IMR-90 (cell line): ENCODE measurements at regions not wholly inside any gene's neighbourhood (a gene's known extent, or its start where the extent isn't known, plus 50 kb on each side); places are given as distances from the start of the nearest gene placed in this dataset.

Source experiments
- ATAC-seq: fragments of 200-7000 bp; cut with Tn5 transposase; 2 replicates; pipeline ENCODE4 v1.9.1; 2020; ENCODE audit warnings: low read depth, mild to moderate bottlenecking, moderate library complexity
- BruUV-seq: library from RNA; stranded (reverse); fragments of 400-500 nt; replicated peaks from 2 replicates; lab custom pipeline; 2021; lab: Mats Ljungman, UMichigan
- CTCF ChIA-PET: fragments of 300-600 bp; formaldehyde crosslinking; extraction: SDS; loops from one replicate; lab custom pipeline; 2021; ENCODE audit warnings: antibody characterized with exemption; lab: Yijun Ruan, JAX
- POLR2A ChIA-PET: fragments of 300-600 bp; sonication (Branson Sonifier 250); formaldehyde crosslinking; loops from one replicate; lab custom pipeline; 2022; ENCODE audit warnings: antibody characterized with exemption; ENCODE audit not compliant: unreplicated experiment; lab: Charles Lee
- DNase-seq: peaks from one replicate; pipeline ENCODE4 v3.0.0; 2013
- H2AFZ ChIP-seq: replicated peaks from 2 replicates; pipeline ENCODE3; 2013; ENCODE audit warnings: low read length, mild to moderate bottlenecking; ENCODE audit not compliant: poor library complexity
- H2AK5ac ChIP-seq: 2 replicates; pipeline ENCODE4 v1.6.1; 2013; ENCODE audit warnings: low read depth, low read length, inconsistent platforms
- H2AK9ac ChIP-seq: replicated peaks from 2 replicates; pipeline ENCODE3; 2013; ENCODE audit warnings: mild to moderate bottlenecking, low read depth, low read length, moderate library complexity; ENCODE audit not compliant: poor library complexity
- H2BK120ac ChIP-seq: 2 replicates; pipeline ENCODE4 v1.6.1; 2013; ENCODE audit warnings: low read depth, low read length, inconsistent platforms
- H2BK15ac ChIP-seq: 3 replicates; pipeline ENCODE4 v1.6.1; 2013; ENCODE audit warnings: low read depth, low read length, inconsistent platforms
- H2BK20ac ChIP-seq: 2 replicates; pipeline ENCODE4 v1.6.1; 2013; ENCODE audit warnings: low read depth, mild to moderate bottlenecking, inconsistent platforms, low read length, moderate library complexity
- H2BK5ac ChIP-seq: 2 replicates; pipeline ENCODE4 v1.6.1; 2013; ENCODE audit warnings: mild to moderate bottlenecking, low read depth, low read length, inconsistent platforms; ENCODE audit not compliant: poor library complexity, severe bottlenecking
- H3K14ac ChIP-seq: replicated peaks from 2 replicates; pipeline ENCODE4 v1.6.1; 2013; ENCODE audit warnings: low read depth, low read length, inconsistent platforms
- H3K18ac ChIP-seq: 2 replicates; pipeline ENCODE4 v1.6.1; 2013; ENCODE audit warnings: low read depth, low read length, control low read depth
- H3K23ac ChIP-seq: 2 replicates; pipeline ENCODE4 v1.6.1; 2013; ENCODE audit warnings: low read depth, low read length, inconsistent platforms
- H3K27ac ChIP-seq: 2 replicates; pipeline ENCODE4 v1.5.1; 2013; ENCODE audit warnings: mild to moderate bottlenecking, control low read depth, low read length; ENCODE audit not compliant: insufficient read depth
- H3K27me3 ChIP-seq: 2 replicates; pipeline ENCODE4 v1.6.1; 2013; ENCODE audit warnings: low read length; ENCODE audit not compliant: control insufficient read depth, insufficient read depth
- H3K36me3 ChIP-seq: 2 replicates; pipeline ENCODE4 v1.6.1; 2013; ENCODE audit warnings: low read length, mixed read lengths; ENCODE audit not compliant: control insufficient read depth, insufficient read depth
- H3K4ac ChIP-seq: 2 replicates; pipeline ENCODE4 v1.6.1; 2013; ENCODE audit warnings: low read depth, low read length, inconsistent platforms
- H3K4me1 ChIP-seq: 2 replicates; pipeline ENCODE4 v1.6.1; 2013; ENCODE audit warnings: low read length, mixed read lengths; ENCODE audit not compliant: control insufficient read depth, insufficient read depth
- H3K4me2 ChIP-seq: 2 replicates; pipeline ENCODE4 v1.6.1; 2013; ENCODE audit warnings: low read depth, mild to moderate bottlenecking, control low read depth, low read length, moderate library complexity
- H3K4me3 ChIP-seq: 2 replicates; pipeline ENCODE4 v1.5.1; 2013; ENCODE audit warnings: low read depth, mild to moderate bottlenecking, control low read depth, low read length, moderate library complexity; ENCODE audit not compliant: insufficient read depth
- H3K56ac ChIP-seq: 2 replicates; pipeline ENCODE4 v1.6.1; 2013; ENCODE audit warnings: low read length, inconsistent platforms; ENCODE audit not compliant: insufficient read depth; ENCODE audit errors: extremely low read depth
- H3K79me1 ChIP-seq, 2 experiments: 2 replicates each; pipeline ENCODE4 v1.6.1; 2013; ENCODE audit warnings: low read length in 2 of 2, inconsistent platforms in 1 of 2, low read depth in 1 of 2
- H3K9ac ChIP-seq: 2 replicates; pipeline ENCODE4 v1.6.1; 2013; ENCODE audit warnings: low read depth, low read length, control low read depth
- H3K9me1 ChIP-seq: 2 replicates; pipeline ENCODE4 v1.6.1; 2013; ENCODE audit warnings: low read length, inconsistent platforms; ENCODE audit not compliant: insufficient read depth
- H3K9me3 ChIP-seq: 2 replicates; pipeline ENCODE4 v1.6.1; 2013; ENCODE audit warnings: low read length; ENCODE audit not compliant: control insufficient read depth, insufficient read depth
- H4K20me1 ChIP-seq: 2 replicates; pipeline ENCODE4 v1.6.1; 2013; ENCODE audit warnings: low read length, inconsistent platforms; ENCODE audit not compliant: insufficient read depth
- H4K5ac ChIP-seq: 2 replicates; pipeline ENCODE4 v1.6.1; 2013; ENCODE audit warnings: mild to moderate bottlenecking, low read depth, low read length, control low read depth
- H4K8ac ChIP-seq, 2 experiments: 2 replicates each; pipeline ENCODE4 v1.6.1; 2013; ENCODE audit warnings: low read depth in 2 of 2, low read length in 2 of 2, control low read depth in 1 of 2, inconsistent platforms in 1 of 2
- H4K91ac ChIP-seq: 2 replicates; pipeline ENCODE4 v1.6.1; 2013; ENCODE audit warnings: low read depth, low read length, inconsistent platforms; ENCODE audit not compliant: insufficient read depth
- BHLHE40 ChIP-seq: fragments of 150-350 bp; IDR thresholded peaks from 2 replicates; pipeline ENCODE4 v1.6.1; 2016; ENCODE audit warnings: mild to moderate bottlenecking, low read depth, low read length
- CEBPB ChIP-seq: IDR thresholded peaks from 2 replicates; pipeline ENCODE4 v1.6.1; 2012; ENCODE audit warnings: low read depth, low read length, improper control_type of control experiment
- CHD1 ChIP-seq: IDR thresholded peaks from 2 replicates; pipeline ENCODE4 v1.6.1; 2012; ENCODE audit warnings: low read depth, low read length, improper control_type of control experiment
- CTCF ChIP-seq: conservative IDR thresholded peaks from 2 replicates; pipeline ENCODE4 v1.5.1; 2012; ENCODE audit warnings: mild to moderate bottlenecking, low read depth, low read length, improper control_type of control experiment
- ELK1 ChIP-seq: fragments of 150-350 bp; IDR thresholded peaks from 2 replicates; pipeline ENCODE4 v1.6.1; 2016; ENCODE audit warnings: low read depth, mild to moderate bottlenecking, low read length, moderate library complexity, borderline replicate concordance
- FOS ChIP-seq: fragments of 150-350 bp; IDR thresholded peaks from 2 replicates; pipeline ENCODE4 v1.6.1; 2016; ENCODE audit warnings: low read depth, low read length
- MAFK ChIP-seq: IDR thresholded peaks from 2 replicates; pipeline ENCODE4 v1.6.1; 2012; ENCODE audit warnings: low read depth, low read length, improper control_type of control experiment
- MAZ ChIP-seq: IDR thresholded peaks from 2 replicates; pipeline ENCODE4 v1.6.1; 2012; ENCODE audit warnings: low read depth, mild to moderate bottlenecking, low read length, improper control_type of control experiment, moderate library complexity, borderline replicate concordance
- MXI1 ChIP-seq: IDR thresholded peaks from 2 replicates; pipeline ENCODE4 v1.6.1; 2012; ENCODE audit warnings: low read depth, mild to moderate bottlenecking, low read length, moderate library complexity, borderline replicate concordance
- NFE2L2 ChIP-seq: fragments of 150-350 bp; IDR thresholded peaks from 2 replicates; pipeline ENCODE4 v1.6.1; 2016; ENCODE audit warnings: low read depth, mild to moderate bottlenecking, low read length
- POLR2A ChIP-seq: IDR thresholded peaks from 2 replicates; pipeline ENCODE4 v1.6.1; 2012; ENCODE audit warnings: mild to moderate bottlenecking, low read depth, low read length
- RAD21 ChIP-seq: IDR thresholded peaks from 2 replicates; pipeline ENCODE4 v1.6.1; 2012; ENCODE audit warnings: low read length, improper control_type of control experiment
- RCOR1 ChIP-seq: IDR thresholded peaks from 2 replicates; pipeline ENCODE4 v1.6.1; 2012; ENCODE audit warnings: mild to moderate bottlenecking, low read length, improper control_type of control experiment; ENCODE audit not compliant: insufficient replicate concordance
- RFX5 ChIP-seq: IDR thresholded peaks from 2 replicates; pipeline ENCODE4 v1.8.0; 2012; ENCODE audit warnings: low read depth, mild to moderate bottlenecking, low read length, moderate library complexity
- SMC3 ChIP-seq: fragments of 150-350 bp; IDR thresholded peaks from 2 replicates; pipeline ENCODE4 v1.6.1; 2016; ENCODE audit warnings: low read depth, mild to moderate bottlenecking, antibody characterized with exemption, low read length, moderate library complexity
- USF2 ChIP-seq: fragments of 150-350 bp; IDR thresholded peaks from 2 replicates; pipeline ENCODE4 v1.6.1; 2017; ENCODE audit warnings: mild to moderate bottlenecking, antibody characterized with exemption, low read length, low read depth
- WGBS, 2 experiments: methylation state at CpG; one replicate each; pipeline versions ENCODE4 v1.1.5 to v1.1.7; 2013; ENCODE audit warnings: missing lambda C conversion rate in 2 of 2; ENCODE audit not compliant: insufficient read length in 1 of 2; ENCODE audit errors: extremely low coverage in 2 of 2; 5-methylcytosine and 5-hydroxymethylcytosine counted together
- dilution Hi-C: fragments of 300-500 bp; cut with HindIII; formaldehyde crosslinking; loops from one replicate; pipeline ENCODE4 v1.14.3; 2018; ENCODE audit warnings: low sequenced_read_pairs; ENCODE audit not compliant: unreplicated experiment
- in situ Hi-C: fragments of 300-500 bp; cut with MboI; formaldehyde crosslinking; loops from 3 replicates; pipeline ENCODE4 v1.14.3; 2019; ENCODE audit warnings: low sequenced_read_pairs, inconsistent platforms, mixed read lengths
- intact Hi-C: fragments of 100-400 bp; cut with micrococcal nuclease; formaldehyde crosslinking; loops from 2 replicates; pipeline ENCODE4 v1.10.0; 2022

GRCh38 chr1:218783131-218783530 is 390.5 kb upstream of the LYPLAL1 start:
- DNase-seq (no peak), ATAC-seq (no peak)
- Histone ChIP-seq H3K56ac (no peak overlapping the region), H2AFZ (no peak overlapping the region), H2AK9ac (no peak overlapping the region), H3K23ac (no peak overlapping the region), H3K18ac (no peak overlapping the region), H3K9me3 (no peaks in the 10 kb centered on the region), H3K27me3 (no peaks in the 10 kb centered on the region), H3K27ac (no peak overlapping the region), H3K9ac (no peak overlapping the region), H2BK15ac (no peak overlapping the region), H3K4me1 (no peaks in the 10 kb centered on the region; the same call in 1 of the 2 replicates), H4K20me1 (no peaks in the 10 kb centered on the region), H3K4me3 (no peak overlapping the region), H4K91ac (no peak overlapping the region), H2BK5ac (no peak overlapping the region), H3K4me2 (no peak overlapping the region), H3K79me1 (no peaks in the 10 kb centered on the region), H2AK5ac (no peak overlapping the region), H3K4ac (no peak overlapping the region), H4K5ac (no peak overlapping the region), H2BK20ac (no peak overlapping the region), H3K14ac (no peak overlapping the region), H4K8ac (no peak overlapping the region), H2BK120ac (no peak overlapping the region), H3K36me3 (no peaks in the 10 kb centered on the region), H3K9me1 (no peaks in the 10 kb centered on the region)
- in situ Hi-C loops (no loop called here), intact Hi-C loops (no loop called here), dilution Hi-C loops (no loop called here)
- ChIA-PET CTCF (no interaction called here), POLR2A (no interaction called here)
- BruUV-seq, result no TSS peak
- TF ChIP-seq CEBPB (no peak), FOS (no peak), ELK1 (no peak), MAFK (no peak), CTCF (no peak), SMC3 (no peak), BHLHE40 (no peak), MXI1 (no peak), CHD1 (no peak), NFE2L2 (no peak), USF2 (no peak), RCOR1 (no peak), POLR2A (no peak), RAD21 (no peak), MAZ (no peak), RFX5 (no peak)
- WGBS, 2 experiments, result no CpG with 5 or more reads among the region's 3 CpGs
